K562 (cell line): ENCODE measurements at regions not wholly inside any gene's neighbourhood (a gene's known extent, or its start where the extent isn't known, plus 50 kb on each side); places are given as distances from the start of the nearest gene placed in this dataset.

Source experiments
- E2F8 ChIP-seq: fragments of 450-650 bp; IDR thresholded peaks from 2 replicates; pipeline ENCODE4 v1.7.1; 2018; ENCODE audit warnings: mild to moderate bottlenecking, low read depth; ENCODE audit not compliant: partially characterized antibody
- FOS ChIP-seq: IDR thresholded peaks from 3 replicates; pipeline ENCODE4 v1.6.1; 2011; ENCODE audit not compliant: insufficient read length; ENCODE audit errors: extremely low read depth
- NCOA2 ChIP-seq, 2 experiments: fragments of 450-650 bp; IDR thresholded peaks; 2 replicates each; pipeline ENCODE4 v1.6.1; 2018; ENCODE audit warnings: mild to moderate bottlenecking in 2 of 2, moderate library complexity in 1 of 2; ENCODE audit not compliant: partially characterized antibody in 2 of 2
- PHF21A ChIP-seq: fragments of 450-650 bp; IDR thresholded peaks from 2 replicates; pipeline ENCODE4 v1.6.1; 2017; ENCODE audit warnings: low read depth, borderline replicate concordance
- POLR2G ChIP-seq: fragments of 200-400 bp; formaldehyde crosslinking; IDR thresholded peaks from 2 replicates; pipeline ENCODE4 v1.6.1; 2017; ENCODE audit warnings: low read depth, mild to moderate bottlenecking, antibody characterized with exemption, low read length, moderate library complexity
- RAD21 ChIP-seq, 2 experiments: fragments of 250-450 bp in 1 of 2; fragments of 450-650 bp in 1 of 2; sonication (Bioruptor Pico) in 1 of 2; formaldehyde crosslinking in 1 of 2; IDR thresholded peaks in 1 of 2; conservative IDR thresholded peaks in 1 of 2; 2 replicates each; pipeline versions ENCODE4 v1.4.0 to v1.8.0; 2020 to 2022; ENCODE audit warnings: mild to moderate bottlenecking in 2 of 2, moderate library complexity in 1 of 2
- RFX5 ChIP-seq: IDR thresholded peaks from 2 replicates; pipeline ENCODE4 v1.6.1; 2011; ENCODE audit warnings: low read depth, mild to moderate bottlenecking, improper control_type of control experiment, low read length
- SIN3A ChIP-seq, 2 experiments: fragments of 150-350 bp in 1 of 2; IDR thresholded peaks; 2 replicates each; pipeline ENCODE4 v1.6.1; 2011 to 2016; ENCODE audit warnings: borderline replicate concordance in 2 of 2, low read depth in 2 of 2, low read length in 2 of 2, mild to moderate bottlenecking in 2 of 2, moderate library complexity in 2 of 2; ENCODE audit not compliant: control insufficient read depth in 1 of 2
- SMARCB1 ChIP-seq: IDR thresholded peaks from 2 replicates; pipeline ENCODE4 v1.6.1; 2011; ENCODE audit warnings: improper control_type of control experiment, low read depth; ENCODE audit not compliant: insufficient read length
- SNRNP70 ChIP-seq: fragments of 200-400 bp; formaldehyde crosslinking; optimal IDR thresholded peaks from 2 replicates; pipeline ENCODE3; 2017; ENCODE audit warnings: low read depth, low read length
- SUPT5H ChIP-seq: fragments of 450-650 bp; IDR thresholded peaks from 2 replicates; pipeline ENCODE4 v1.6.1; 2016
- TCFL5 ChIP-seq: fragments of 250-450 bp; sonication (Bioruptor Pico); conservative IDR thresholded peaks from 2 replicates; pipeline ENCODE4 v1.6.1; 2021; ENCODE audit warnings: mild to moderate bottlenecking, moderate library complexity, matching md5 sums
- XRCC3 ChIP-seq: fragments of 450-650 bp; IDR thresholded peaks from 2 replicates; pipeline ENCODE4 v1.6.1; 2017; ENCODE audit warnings: mild to moderate bottlenecking, moderate library complexity
- ZFP1 ChIP-seq: fragments of 450-650 bp; formaldehyde crosslinking; IDR thresholded peaks from 2 replicates; pipeline ENCODE4 v1.4.0; 2020; ENCODE audit warnings: mild to moderate bottlenecking, mixed read lengths
- ZNF143 ChIP-seq: sonication (generic); formaldehyde crosslinking; IDR thresholded peaks from 2 replicates; pipeline ENCODE4 v1.9.0; 2022; ENCODE audit warnings: mild to moderate bottlenecking, missing genetic modification reagents
- ZNF184 ChIP-seq: sonication (generic); formaldehyde crosslinking; IDR thresholded peaks from 2 replicates; pipeline ENCODE4 v1.5.0; 2020; ENCODE audit warnings: missing genetic modification reagents
- ZNF511 ChIP-seq: sonication (generic); formaldehyde crosslinking; IDR thresholded peaks from 2 replicates; pipeline ENCODE4 v1.8.0; 2022; ENCODE audit warnings: mild to moderate bottlenecking, missing genetic modification reagents
- ZNF644 ChIP-seq: fragments of 200-800 bp; sonication (Bioruptor generic); IDR thresholded peaks from 2 replicates; pipeline ENCODE4 v1.6.1; 2016; ENCODE audit warnings: low read depth, missing genetic modification characterization, missing compliant biosample characterization
- ZNF699 ChIP-seq: fragments of 250-450 bp; sonication (Bioruptor Pico); IDR thresholded peaks from 2 replicates; pipeline ENCODE4 v1.8.0; 2021; ENCODE audit warnings: mild to moderate bottlenecking, moderate library complexity; ENCODE audit not compliant: insufficient replicate concordance
- TF ChIP-seq, protein P1 (sequence below): sonication (generic); formaldehyde crosslinking; IDR thresholded peaks from 2 replicates; pipeline ENCODE4 v1.8.1; 2023; ENCODE audit warnings: mild to moderate bottlenecking, missing genetic modification reagents, moderate library complexity

GRCh38 chr7:29647020-29647654 is 83.5 kb downstream of the PRR15 start (continued):
- TF ChIP-seq PHF21A (no peak), ZNF511 (CRISPR knock-in tag) (no peak), ZNF644 (no peak), ZNF184 (no peak), XRCC3 (no peak), E2F8 (no peak), ZNF143 (no peak), SUPT5H (no peak), SIN3A (IDR thresholded peaks at IDR 0.05; ENCODE audit: borderline replicate concordance in 2 of 2, control insufficient read depth in 1 of 2, low read depth in 2 of 2, low read length in 2 of 2) (no peak), SMARCB1 (no peak), ZFP1 (CRISPR knock-in tag) (no peak), RFX5 (no peak), TCFL5 (CRISPR knock-in tag) (no peak), ZNF699 (CRISPR knock-in tag) (no peak), FOS (peak; percentile 29), RAD21 (CRISPR knock-in tag; conservative IDR thresholded peaks at IDR 0.05 in 1 of 2, IDR thresholded peaks at IDR 0.05 in 1 of 2) (no peak), SNRNP70 (no peak), POLR2G (no peak), NCOA2 (IDR thresholded peaks at IDR 0.05; ENCODE audit: partially characterized antibody in 2 of 2) (peak in 1 of 2 experiments; percentile 67)
- TF ChIP-seq, protein P1, sequence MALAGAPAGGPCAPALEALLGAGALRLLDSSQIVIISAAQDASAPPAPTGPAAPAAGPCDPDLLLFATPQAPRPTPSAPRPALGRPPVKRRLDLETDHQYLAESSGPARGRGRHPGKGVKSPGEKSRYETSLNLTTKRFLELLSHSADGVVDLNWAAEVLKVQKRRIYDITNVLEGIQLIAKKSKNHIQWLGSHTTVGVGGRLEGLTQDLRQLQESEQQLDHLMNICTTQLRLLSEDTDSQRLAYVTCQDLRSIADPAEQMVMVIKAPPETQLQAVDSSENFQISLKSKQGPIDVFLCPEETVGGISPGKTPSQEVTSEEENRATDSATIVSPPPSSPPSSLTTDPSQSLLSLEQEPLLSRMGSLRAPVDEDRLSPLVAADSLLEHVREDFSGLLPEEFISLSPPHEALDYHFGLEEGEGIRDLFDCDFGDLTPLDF: no peak
